Stimulated activated CD4-positive, alpha-beta T cell treated with anti-CD3 and anti-CD28 coated beads, Interleukin-15, amount 100 ng/mL, for 48 hours (primary cell): ENCODE measurements at regions not wholly inside any gene's neighbourhood (a gene's known extent, or its start where the extent isn't known, plus 50 kb on each side); places are given as distances from the start of the nearest gene placed in this dataset.

ENCODE experiments used
- DNase-seq, 2 donors: peaks; one replicate each; pipeline ENCODE4 v3.0.0-alpha.2; 2020; ENCODE audit warnings: low read depth in 2 of 2

DNA sequence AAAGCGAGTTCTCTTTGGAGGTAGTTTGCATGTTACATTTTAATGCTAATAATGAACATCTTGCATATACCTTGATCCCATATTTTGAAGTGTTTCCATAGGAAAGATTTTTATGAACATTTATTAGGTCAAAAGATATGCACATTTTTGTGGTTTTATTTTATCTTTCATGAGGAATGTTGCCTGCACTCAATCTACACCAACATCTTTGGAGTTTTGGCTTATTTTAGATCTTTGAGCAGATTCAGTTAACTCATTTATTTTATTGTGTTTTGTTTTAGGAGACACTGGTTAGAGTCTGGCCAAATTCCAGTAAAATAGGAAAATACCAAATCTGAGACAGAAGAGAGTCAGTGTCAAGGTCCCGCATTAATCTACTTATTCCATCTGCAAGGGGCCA lies 540.9 kb downstream of the RNF144A start:
- no peak for DNase-seq

DNA sequence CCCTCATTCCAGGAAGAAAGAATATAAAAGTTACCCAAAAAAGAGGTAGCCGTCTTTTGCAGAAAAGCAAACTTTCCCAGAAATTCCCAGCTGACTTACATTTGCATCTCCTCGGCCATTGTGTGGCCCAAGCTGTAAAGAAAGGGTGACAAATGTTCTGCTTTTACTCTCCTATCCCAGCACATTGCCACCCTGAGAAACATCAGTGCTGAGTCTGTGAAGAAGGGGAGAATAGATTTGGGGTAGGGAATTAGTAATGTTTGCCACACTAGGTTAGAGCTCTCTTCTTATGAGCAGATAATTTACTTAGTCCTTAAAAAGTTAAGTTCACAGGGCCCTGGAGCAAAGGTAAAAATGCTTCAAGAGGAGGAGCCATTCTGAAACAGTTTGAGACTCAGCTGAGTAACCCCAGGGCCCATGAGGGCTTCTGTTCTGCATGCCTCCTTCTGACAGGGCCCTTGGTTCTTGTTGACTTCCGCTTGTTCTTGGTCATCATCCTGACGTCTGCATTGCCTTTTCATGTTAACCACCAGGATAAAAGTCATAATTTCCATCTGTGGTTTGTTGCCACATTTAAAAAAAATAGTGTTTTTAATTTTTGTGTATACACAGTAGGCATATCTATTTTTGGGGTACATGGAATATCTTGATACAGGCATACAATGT lies 550.7 kb downstream of the RNF144A start:
- peak in 1 of 2 donors; percentile 42 for DNase-seq

GRCh38 chr2:7468448-7468828 lies 551.2 kb downstream of the RNF144A start:
- no peak for DNase-seq

GRCh38 chr2:7468955-7469354 lies 551.7 kb downstream of the RNF144A start:
- no peak for DNase-seq

DNA sequence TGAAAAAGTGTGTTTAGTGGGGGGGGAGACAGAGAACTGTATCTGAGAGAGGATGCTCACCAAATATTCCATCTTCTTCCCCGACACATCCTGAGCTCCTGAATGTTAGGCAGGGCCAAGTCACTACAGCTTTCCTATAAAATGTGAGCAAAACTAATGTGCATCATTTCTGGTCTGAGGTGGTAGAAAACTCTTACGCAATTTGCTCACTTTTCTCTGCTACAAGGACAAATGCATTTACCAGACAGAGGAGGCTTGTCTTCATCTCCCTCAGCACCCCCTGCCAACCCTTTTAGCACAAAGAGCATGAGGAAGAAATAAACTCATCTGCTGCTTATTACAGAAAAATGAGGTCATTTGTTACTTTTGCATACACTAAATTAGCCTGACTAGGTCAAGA lies 554.0 kb downstream of the RNF144A start:
- no peak for DNase-seq

DNA sequence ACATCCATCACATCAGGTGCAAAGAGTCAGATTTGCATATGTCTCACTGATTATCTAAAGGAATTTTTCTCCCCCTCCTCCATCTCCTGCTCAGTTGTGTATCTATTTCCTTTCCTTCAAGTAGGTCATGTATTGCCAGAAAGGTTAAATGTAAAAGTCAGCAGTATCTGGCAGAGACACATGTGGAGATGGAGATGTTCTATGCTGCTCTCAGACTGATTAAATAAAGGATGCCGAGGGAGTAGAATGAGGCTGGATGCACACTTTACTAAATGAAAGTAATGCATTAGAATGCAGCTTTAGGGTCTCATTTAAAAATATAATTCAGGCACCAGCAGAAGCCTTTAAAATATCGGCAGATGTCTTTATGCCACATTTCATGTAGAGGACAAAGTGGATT lies 555.3 kb downstream of the RNF144A start:
- DNase-seq, result no peak

- no peak for DNase-seq
Measured at GRCh38 chr2:7473135-7473771, 556.0 kb downstream of the RNF144A start.

- DNase-seq, result no peak
Measured at GRCh38 chr2:7476371-7476770, 559.2 kb downstream of the RNF144A start.

GRCh38 chr2:7479603-7480002 lies 562.4 kb downstream of the RNF144A start:
- no peak for DNase-seq

DNA sequence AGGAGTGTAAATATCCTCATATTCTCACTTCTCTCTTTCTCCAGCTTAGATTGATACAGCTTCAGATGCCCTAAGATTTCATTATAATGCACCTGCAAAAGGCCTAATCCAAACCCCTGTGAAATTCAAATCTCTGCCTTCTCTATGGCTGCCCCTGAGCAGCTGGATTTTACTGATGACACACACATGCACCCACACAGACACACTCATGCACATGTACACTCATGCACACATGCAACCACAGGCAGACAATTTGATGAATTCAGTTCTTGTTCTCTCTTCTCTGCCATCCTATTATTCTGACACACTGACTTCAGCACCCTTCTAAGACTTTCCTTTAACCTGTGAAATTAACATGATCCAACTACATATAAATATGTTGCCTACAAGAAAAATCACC lies 563.2 kb downstream of the RNF144A start:
- DNase-seq, result no peak

DNA sequence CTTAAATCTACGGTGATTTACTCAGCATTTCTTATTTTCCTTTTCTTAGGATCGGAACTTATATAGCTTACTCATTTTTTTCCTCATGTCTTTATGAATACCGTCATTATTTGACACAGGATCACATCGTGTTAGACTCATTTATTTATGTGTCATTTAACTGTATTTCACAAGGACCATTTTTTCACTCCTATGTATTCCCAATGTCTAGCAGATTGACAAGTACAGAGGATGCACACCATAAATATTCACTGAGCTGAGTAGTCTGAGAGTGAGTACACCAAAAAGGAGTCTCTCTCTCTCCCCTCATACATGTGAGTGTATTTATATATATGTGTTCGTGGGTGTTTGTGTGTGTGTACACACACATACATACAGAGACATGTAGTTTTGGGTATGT lies 573.5 kb downstream of the RNF144A start:
- DNase-seq, result no peak

GRCh38 chr2:7492719-7493118 lies 575.5 kb downstream of the RNF144A start:
- DNase-seq, result no peak

GRCh38 chr2:7497178-7497577 lies 580.0 kb downstream of the RNF144A start:
- DNase-seq, result no peak

DNA sequence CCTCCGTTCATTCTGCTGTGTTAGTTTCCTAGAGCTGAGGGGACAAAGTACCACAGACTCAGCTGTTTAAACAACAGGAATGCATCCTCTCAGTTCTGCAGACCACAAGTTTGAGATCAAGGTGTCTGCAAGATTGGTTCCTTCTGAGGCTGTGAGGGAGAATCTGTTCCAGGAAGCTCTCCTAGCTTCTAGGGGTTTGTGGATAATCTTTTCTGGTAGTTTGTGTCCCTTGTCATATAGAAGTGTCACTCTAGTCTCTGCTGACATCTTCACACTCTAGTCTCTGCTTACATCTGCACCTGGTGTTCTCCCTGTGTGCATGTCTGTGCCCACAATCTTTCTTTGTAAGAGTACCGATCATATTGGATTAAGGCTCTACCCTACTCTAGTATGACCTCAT lies 581.8 kb downstream of the RNF144A start:
- no peak for DNase-seq

GRCh38 chr2:7502336-7502735 lies 585.1 kb downstream of the RNF144A start:
- no peak for DNase-seq

DNA sequence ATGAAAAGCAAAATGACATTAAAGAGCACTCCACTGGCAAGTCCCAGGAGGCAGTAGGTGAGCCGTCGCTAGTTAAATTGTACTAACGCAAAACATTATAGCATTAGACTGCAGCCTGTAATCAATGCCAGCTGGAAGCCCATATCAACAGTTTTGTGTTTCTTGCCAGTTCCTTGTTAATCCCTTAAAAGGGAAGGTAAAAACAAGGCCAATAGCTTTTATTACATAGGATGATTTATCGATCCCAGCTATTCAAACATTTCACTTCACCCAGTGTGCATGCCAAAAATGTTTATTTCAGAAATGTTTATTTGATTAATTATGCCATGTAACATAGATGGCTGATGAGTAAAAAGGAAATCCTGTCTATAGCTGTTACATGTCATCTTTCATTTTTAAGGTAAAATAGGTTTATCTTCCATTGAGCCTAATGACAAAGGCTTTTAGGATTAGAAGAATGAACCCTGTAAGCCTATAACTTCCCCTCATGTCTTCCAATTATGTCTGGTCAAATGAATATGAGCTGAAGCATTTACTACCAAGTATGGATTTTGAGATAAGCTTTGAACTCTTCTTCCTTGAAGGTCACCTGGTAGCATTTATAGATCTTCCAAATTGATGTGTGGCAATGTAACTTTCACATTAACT lies 591.2 kb downstream of the RNF144A start:
- no peak for DNase-seq

GRCh38 chr2:7510353-7510752 lies 593.1 kb downstream of the RNF144A start:
- DNase-seq, result no peak

GRCh38 chr2:7513834-7514233 lies 596.6 kb downstream of the RNF144A start:
- DNase-seq, result no peak

GRCh38 chr2:7515327-7515726 lies 598.1 kb downstream of the RNF144A start:
- DNase-seq, result no peak

DNA sequence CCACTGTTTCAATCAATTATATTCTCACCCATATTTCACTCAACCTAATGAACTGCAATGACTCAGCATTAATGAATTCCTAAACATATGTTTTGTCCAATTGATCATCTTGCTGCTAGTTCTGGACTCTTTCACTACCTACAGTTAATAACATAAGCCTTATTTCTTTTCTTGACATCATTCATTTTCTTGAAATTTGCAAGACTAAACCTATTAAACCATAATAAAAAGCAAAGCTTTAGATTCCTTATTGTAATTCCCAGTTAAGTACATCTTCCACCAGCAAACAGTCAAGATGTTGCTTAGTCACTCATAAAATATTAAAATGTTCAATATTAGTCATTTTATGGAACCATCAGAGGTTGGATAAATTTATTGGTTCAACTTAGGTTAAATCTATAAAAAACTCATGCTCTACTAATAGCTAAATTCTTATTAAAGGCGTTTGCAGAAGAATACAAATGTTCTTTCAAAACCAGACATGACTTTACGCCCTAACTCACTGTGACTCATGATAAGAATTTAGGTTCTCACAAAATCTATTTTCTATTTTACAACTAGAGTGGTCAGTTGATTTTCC lies 599.4 kb downstream of the RNF144A start:
- no peak for DNase-seq

DNA sequence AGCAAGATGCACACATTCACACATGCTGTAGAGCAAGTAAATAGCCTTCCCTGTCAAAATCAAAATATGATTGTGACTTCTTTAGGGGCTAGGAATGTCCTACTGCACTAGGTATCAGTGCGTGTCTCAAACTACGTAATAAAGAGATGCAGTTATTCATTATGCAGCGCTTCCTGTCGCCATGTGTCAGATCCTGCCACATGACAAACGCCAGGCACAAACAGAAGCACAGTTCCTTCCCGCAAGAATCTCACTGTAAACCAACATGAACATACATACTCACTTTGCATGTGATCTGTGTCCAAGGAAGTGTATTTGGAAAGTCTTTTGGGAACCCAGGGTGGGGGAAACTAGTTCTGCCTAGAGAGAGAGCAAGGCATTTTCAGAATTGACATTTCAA lies 599.9 kb downstream of the RNF144A start:
- no peak for DNase-seq

DNA sequence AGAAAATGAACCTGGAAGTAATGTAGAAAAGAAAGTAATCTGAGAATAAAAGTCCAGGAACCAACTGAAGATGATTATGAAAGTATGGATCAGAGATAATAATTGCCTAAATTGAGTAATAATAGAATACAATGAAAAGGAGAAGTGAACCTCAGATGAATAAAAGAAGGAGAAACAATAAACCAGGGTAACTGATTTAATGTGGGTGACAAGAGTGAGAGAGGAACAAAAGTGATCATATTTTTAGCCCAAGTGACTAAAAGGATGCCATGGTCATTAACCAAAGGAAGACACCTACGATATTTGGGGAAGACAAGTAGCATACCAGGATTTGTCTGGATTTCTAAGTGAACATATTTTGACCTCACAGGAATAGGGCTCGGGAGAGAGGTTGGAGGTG lies 600.6 kb downstream of the RNF144A start:
- DNase-seq, result no peak
